NT2/D1 (cell line): ENCODE measurements at regions not wholly inside any gene's neighbourhood (a gene's known extent, or its start where the extent isn't known, plus 50 kb on each side); places are given as distances from the start of the nearest gene placed in this dataset.

Source experiments
- DNase-seq: peaks from one replicate; pipeline ENCODE4 v3.0.0-alpha.2; 2011; ENCODE audit warnings: low read depth, low spot score
- H3K27me3 ChIP-seq: 2 replicates; pipeline ENCODE4 v1.6.0; 2011; ENCODE audit warnings: mild to moderate bottlenecking; ENCODE audit not compliant: insufficient read length, insufficient read depth
- H3K36me3 ChIP-seq: 2 replicates; pipeline ENCODE4 v1.6.1; 2011; ENCODE audit warnings: mild to moderate bottlenecking, low read length, mixed read lengths; ENCODE audit not compliant: insufficient read depth, insufficient read length
- H3K4me1 ChIP-seq: 2 replicates; pipeline ENCODE4 v1.5.1; 2011; ENCODE audit not compliant: insufficient read depth, insufficient read length
- H3K4me3 ChIP-seq: 2 replicates; pipeline ENCODE4 v1.5.1; 2011; ENCODE audit warnings: low read depth; ENCODE audit not compliant: insufficient read length
- H3K9ac ChIP-seq: 2 replicates; pipeline ENCODE4 v1.6.0; 2011; ENCODE audit warnings: low read depth; ENCODE audit not compliant: insufficient read length
- H3K9me3 ChIP-seq: 2 replicates; pipeline ENCODE4 v1.5.1; 2011; ENCODE audit warnings: mild to moderate bottlenecking, low read length; ENCODE audit not compliant: insufficient read depth
- SUZ12 ChIP-seq: IDR thresholded peaks from 2 replicates; pipeline ENCODE4 v1.6.1; 2011; ENCODE audit not compliant: insufficient read length, insufficient read depth; ENCODE audit errors: extremely low read depth
- YY1 ChIP-seq: IDR thresholded peaks from 2 replicates; pipeline ENCODE4 v1.6.1; 2011; ENCODE audit not compliant: insufficient read length, insufficient read depth
- ZNF274 ChIP-seq: IDR thresholded peaks from 2 replicates; pipeline ENCODE4 v1.6.1; 2011; ENCODE audit warnings: mild to moderate bottlenecking, low read depth, low read length

DNA sequence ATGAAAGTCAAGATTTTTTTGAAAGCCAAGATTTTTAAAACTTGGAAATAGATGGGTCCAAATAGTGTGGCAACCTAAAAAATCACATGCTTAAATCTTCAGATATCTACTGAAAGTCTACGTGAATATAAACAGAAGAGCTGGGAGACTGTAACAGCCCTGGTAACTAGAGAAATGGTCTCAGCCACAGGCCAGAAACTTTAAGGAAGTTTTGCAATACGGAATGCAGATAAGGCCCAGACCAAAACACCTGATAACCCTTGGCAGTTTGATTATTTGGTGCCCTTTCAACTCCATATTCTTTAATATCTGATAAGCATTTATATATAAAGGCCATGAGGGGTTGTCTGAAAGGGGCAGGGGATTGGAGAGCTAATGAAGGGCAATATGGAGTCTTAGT lies 537.3 kb upstream of the TGFBR2 start:
- no peaks in the 10 kb centered on the region for H3K36me3 ChIP-seq
- TF ChIP-seq ZNF274 (no peak), YY1 (no peak), SUZ12 (no peak)

DNA sequence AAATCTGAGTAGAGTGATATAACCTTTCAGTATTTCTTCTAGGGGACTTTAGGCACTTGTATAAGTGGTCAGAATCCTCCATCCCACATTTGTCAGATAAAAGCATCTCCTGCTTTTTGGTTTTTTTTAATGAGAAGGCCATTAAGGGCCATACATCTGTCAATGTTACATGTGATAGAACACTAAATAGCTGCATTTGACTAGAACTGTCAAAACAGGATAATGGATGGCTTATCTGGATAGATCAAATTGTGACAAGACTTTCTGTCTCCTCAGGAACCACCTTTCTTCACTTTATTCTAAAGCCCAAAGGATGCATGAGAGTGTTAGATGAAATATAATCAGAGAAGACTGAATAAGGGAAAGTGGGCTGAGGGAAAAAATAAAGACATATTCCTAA lies 533.4 kb upstream of the TGFBR2 start:
- no peak overlapping the region for H3K4me3 ChIP-seq
- no peaks in the 10 kb centered on the region for H3K36me3 ChIP-seq
- no peak overlapping the region for H3K9ac ChIP-seq
- 0 out of 2 replicates have a peak, but pooled peaks cover 8% of the 10 kb centered on the region for H3K9me3 ChIP-seq
- H3K27me3 ChIP-seq = no peaks in the 10 kb centered on the region
- no peaks in the 10 kb centered on the region for H3K4me1 ChIP-seq
- TF ChIP-seq ZNF274 (no peak), SUZ12 (no peak), YY1 (no peak)
- DNase-seq = no peak

More for the DNA sequence above, 537.3 kb upstream of the TGFBR2 start:
- no peak overlapping the region for H3K4me3 ChIP-seq
- H3K27me3 ChIP-seq = no peaks in the 10 kb centered on the region
- H3K9me3 ChIP-seq = peaks cover 10% of the 10 kb centered on the region; the same call in 1 of the 2 replicates
- H3K9ac ChIP-seq = no peak overlapping the region
- DNase-seq = no peak
- no peaks in the 10 kb centered on the region for H3K4me1 ChIP-seq

GRCh38 chr3:30073622-30074021 lies 532.8 kb upstream of the TGFBR2 start:
- H3K27me3 ChIP-seq = no peaks in the 10 kb centered on the region
- no peak for DNase-seq
- no peaks in the 10 kb centered on the region for H3K4me1 ChIP-seq
- no peaks in the 10 kb centered on the region for H3K36me3 ChIP-seq
- H3K9ac ChIP-seq = no peak overlapping the region
- 0 out of 2 replicates have a peak, but pooled peaks cover 8% of the 10 kb centered on the region for H3K9me3 ChIP-seq
- TF ChIP-seq ZNF274 (no peak), YY1 (no peak)
- H3K4me3 ChIP-seq = no peak overlapping the region

GRCh38 chr3:30075514-30075913 lies 530.9 kb upstream of the TGFBR2 start:
- DNase-seq = no peak
- TF ChIP-seq ZNF274 (no peak), SUZ12 (no peak), YY1 (no peak)
- Histone ChIP-seq H3K36me3 (no peaks in the 10 kb centered on the region), H3K9me3 (0 out of 2 replicates have a peak, but pooled peaks cover 8% of the 10 kb centered on the region), H3K9ac (no peak overlapping the region), H3K4me1 (no peaks in the 10 kb centered on the region), H3K27me3 (no peaks in the 10 kb centered on the region), H3K4me3 (no peak overlapping the region)

DNA sequence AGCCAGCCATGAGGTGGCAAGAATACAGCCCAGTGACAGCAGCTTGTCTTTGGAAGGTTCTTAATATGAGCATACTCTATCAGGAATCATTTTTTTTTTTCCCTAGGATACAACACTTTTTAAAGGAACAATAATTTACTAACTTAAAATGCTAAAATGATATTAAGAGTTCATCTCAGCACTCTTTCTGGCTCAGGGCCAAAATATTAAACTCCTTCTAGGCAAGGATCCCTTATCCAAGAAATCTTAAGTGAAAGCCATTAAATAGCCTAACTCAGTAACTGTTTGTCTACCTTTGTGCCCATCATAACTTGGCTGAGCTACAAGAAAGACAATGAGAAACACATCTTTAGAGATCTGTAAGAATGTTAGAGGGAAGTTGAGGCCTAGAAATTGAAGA lies 529.5 kb upstream of the TGFBR2 start:
- DNase-seq = no peak
- Histone ChIP-seq H3K4me1 (no peaks in the 10 kb centered on the region), H3K27me3 (no peaks in the 10 kb centered on the region), H3K9ac (no peak overlapping the region), H3K36me3 (no peaks in the 10 kb centered on the region), H3K9me3 (peaks cover 15% of the 10 kb centered on the region), H3K4me3 (no peak overlapping the region)
- TF ChIP-seq SUZ12 (no peak), YY1 (no peak), ZNF274 (no peak)

DNA sequence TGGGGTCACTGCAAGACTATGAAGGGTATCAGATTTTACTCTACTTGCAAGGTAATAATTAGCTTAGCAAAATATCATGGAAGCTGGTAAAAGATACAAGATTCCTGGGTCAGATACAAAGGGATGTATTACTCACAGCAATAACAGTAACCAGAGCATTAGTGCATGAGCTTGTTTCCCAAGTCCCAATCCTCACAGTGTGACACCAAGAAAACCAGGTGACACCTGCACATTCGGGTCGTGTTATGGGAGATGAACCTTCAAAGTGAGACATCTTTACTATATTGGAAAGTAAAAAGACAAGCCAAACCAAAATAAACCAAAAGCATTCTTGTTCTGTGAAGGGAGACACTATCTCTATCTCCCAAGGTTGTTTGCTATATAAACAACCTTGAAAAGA lies 528.7 kb upstream of the TGFBR2 start:
- no peaks in the 10 kb centered on the region for H3K27me3 ChIP-seq
- DNase-seq = no peak
- no peaks in the 10 kb centered on the region for H3K36me3 ChIP-seq
- H3K4me1 ChIP-seq = no peaks in the 10 kb centered on the region
- H3K9me3 ChIP-seq = peaks cover 15% of the 10 kb centered on the region
- no peak overlapping the region for H3K9ac ChIP-seq
- no peak overlapping the region for H3K4me3 ChIP-seq
- no peak for TF ChIP-seq ZNF274

GRCh38 chr3:30078736-30079135 lies 527.7 kb upstream of the TGFBR2 start:
- DNase-seq = no peak
- H3K4me1 ChIP-seq = no peaks in the 10 kb centered on the region
- TF ChIP-seq ZNF274 = no peak
- TF ChIP-seq YY1 = no peak
- TF ChIP-seq SUZ12 = no peak
- H3K4me3 ChIP-seq = no peak overlapping the region
- H3K9me3 ChIP-seq = peaks cover 21% of the 10 kb centered on the region
- no peaks in the 10 kb centered on the region for H3K27me3 ChIP-seq
- no peak overlapping the region for H3K9ac ChIP-seq
- H3K36me3 ChIP-seq = no peaks in the 10 kb centered on the region

- no peaks in the 10 kb centered on the region for H3K27me3 ChIP-seq
- no peaks in the 10 kb centered on the region for H3K4me1 ChIP-seq
- TF ChIP-seq YY1 (no peak), SUZ12 (no peak), ZNF274 (no peak)
- no peak for DNase-seq
- H3K4me3 ChIP-seq = no peak overlapping the region
- H3K36me3 ChIP-seq = no peaks in the 10 kb centered on the region
- peaks cover 45% of the 10 kb centered on the region for H3K9me3 ChIP-seq
- H3K9ac ChIP-seq = no peak overlapping the region
Measured at GRCh38 chr3:30081904-30082303, 524.5 kb upstream of the TGFBR2 start.
